Activated naive CD4-positive, alpha-beta T cell treated with anti-CD3 and anti-CD28 coated beads for 36 hours (primary cell): ENCODE measurements at regions not wholly inside any gene's neighbourhood (a gene's known extent, or its start where the extent isn't known, plus 50 kb on each side); places are given as distances from the start of the nearest gene placed in this dataset.

Experiments used
- CTCF ChIA-PET: fragments of 350-600 bp; sonication (Branson Sonifier 250); formaldehyde crosslinking; loops from one replicate; lab custom pipeline; 2021; ENCODE audit warnings: antibody characterized with exemption; lab: Charles Lee
- DNase-seq: peaks from one replicate; pipeline ENCODE4 v3.0.0-alpha.2; 2020
- H3K27ac Mint-ChIP-seq: one replicate; pipeline ENCODE4 v1.8.0; 2021; ENCODE audit warnings: mild to moderate bottlenecking, mixed read lengths
- H3K27me3 Mint-ChIP-seq: one replicate; pipeline ENCODE4 v1.8.0; 2021; ENCODE audit warnings: low read depth, mixed read lengths
- H3K36me3 Mint-ChIP-seq: one replicate; pipeline ENCODE4 v1.8.0; 2021; ENCODE audit warnings: low read depth, mixed read lengths
- H3K4me1 Mint-ChIP-seq: one replicate; pipeline ENCODE4 v1.8.0; 2021; ENCODE audit warnings: low read depth, mixed read lengths
- H3K4me3 Mint-ChIP-seq: one replicate; pipeline ENCODE4 v1.8.0; 2021; ENCODE audit warnings: mild to moderate bottlenecking, moderate library complexity, mixed read lengths
- H3K9me3 Mint-ChIP-seq: one replicate; pipeline ENCODE4 v1.8.0; 2021; ENCODE audit warnings: mixed read lengths
- intact Hi-C: fragments of 100-400 bp; cut with micrococcal nuclease; formaldehyde crosslinking; loops from one replicate; pipeline ENCODE4 v1.15.1; 2023

- H3K4me1 Mint-ChIP-seq, result no peaks in the 10 kb centered on the region
- CTCF ChIA-PET, result interaction anchor here (1.2 to 1.7 kb wide), 2 partner anchors 12 to 14 kb away, joined by 3 to 5 read pairs; no protein-coding TSS in a partner anchor
Observed at GRCh38 chr6:130761286-130761685, 65.9 kb upstream of the SMLR1 start.

GRCh38 chr6:130765181-130765727 is 62.0 kb upstream of the SMLR1 start:
- Mint-ChIP-seq H3K27me3 (no peaks in the 10 kb centered on the region), H3K4me1 (no peaks in the 10 kb centered on the region), H3K27ac (no peak overlapping the region), H3K9me3 (no peaks in the 10 kb centered on the region), H3K4me3 (no peak overlapping the region), H3K36me3 (no peaks in the 10 kb centered on the region)
- CTCF ChIA-PET, result interaction anchor here (0.7 kb wide), 1 partner anchor 11 kb away, joined by 3 read pairs; no protein-coding TSS in a partner anchor
- DNase-seq, result no peak
- intact Hi-C loops, result no loop called here

More at GRCh38 chr6:130761286-130761685, 65.9 kb upstream of the SMLR1 start:
- H3K9me3 Mint-ChIP-seq, result no peaks in the 10 kb centered on the region
- no peaks in the 10 kb centered on the region for H3K36me3 Mint-ChIP-seq
- H3K27ac Mint-ChIP-seq, result no peak overlapping the region
- intact Hi-C loops, result loop anchor here (2.0 kb wide), 1 partner anchor 438 kb away; no protein-coding TSS in a partner anchor
- no peaks in the 10 kb centered on the region for H3K27me3 Mint-ChIP-seq
- H3K4me3 Mint-ChIP-seq, result no peak overlapping the region
- DNase-seq, result no peak

- H3K4me3 Mint-ChIP-seq, result no peak overlapping the region
- no peaks in the 10 kb centered on the region for H3K9me3 Mint-ChIP-seq
- intact Hi-C loops, result no loop called here
- no peaks in the 10 kb centered on the region for H3K4me1 Mint-ChIP-seq
- DNase-seq, result no peak
- CTCF ChIA-PET, result no interaction called here
- no peaks in the 10 kb centered on the region for H3K27me3 Mint-ChIP-seq
- no peak overlapping the region for H3K27ac Mint-ChIP-seq
- no peaks in the 10 kb centered on the region for H3K36me3 Mint-ChIP-seq
Observed at GRCh38 chr6:130766239-130767144, 60.7 kb upstream of the SMLR1 start.

GRCh38 chr6:130769861-130770260 is 57.3 kb upstream of the SMLR1 start:
- intact Hi-C loops, result no loop called here

GRCh38 chr6:130771741-130772140 is 55.5 kb upstream of the SMLR1 start:
- Mint-ChIP-seq H3K27me3 (no peaks in the 10 kb centered on the region), H3K9me3 (no peaks in the 10 kb centered on the region), H3K27ac (no peak overlapping the region), H3K4me1 (peaks cover 4% of the 10 kb centered on the region), H3K4me3 (no peak overlapping the region), H3K36me3 (no peaks in the 10 kb centered on the region)
- DNase-seq, result no peak
- intact Hi-C loops, result no loop called here
- CTCF ChIA-PET, result interaction anchor here (1.4 kb wide), 1 partner anchor 16 kb away, joined by 3 read pairs; no protein-coding TSS in a partner anchor

More at GRCh38 chr6:130769861-130770260, 57.3 kb upstream of the SMLR1 start:
- Mint-ChIP-seq H3K27me3 (no peaks in the 10 kb centered on the region), H3K4me1 (no peaks in the 10 kb centered on the region), H3K4me3 (no peak overlapping the region), H3K36me3 (no peaks in the 10 kb centered on the region), H3K9me3 (no peaks in the 10 kb centered on the region), H3K27ac (no peak overlapping the region)
- CTCF ChIA-PET, result no interaction called here
- DNase-seq, result no peak

- Mint-ChIP-seq H3K9me3 (no peaks in the 10 kb centered on the region), H3K4me1 (peaks cover 17% of the 10 kb centered on the region), H3K4me3 (no peak overlapping the region), H3K27me3 (no peaks in the 10 kb centered on the region), H3K36me3 (no peaks in the 10 kb centered on the region), H3K27ac (no peak overlapping the region)
- DNase-seq, result no peak
- CTCF ChIA-PET, result no interaction called here
- intact Hi-C loops, result no loop called here
Observed at GRCh38 chr6:130773860-130774259, 53.3 kb upstream of the SMLR1 start.

GRCh38 chr6:130775411-130776012 is 51.7 kb upstream of the SMLR1 start:
- no peaks in the 10 kb centered on the region for H3K27me3 Mint-ChIP-seq
- H3K4me3 Mint-ChIP-seq, result no peak overlapping the region
- H3K36me3 Mint-ChIP-seq, result no peaks in the 10 kb centered on the region
- H3K9me3 Mint-ChIP-seq, result no peaks in the 10 kb centered on the region
- intact Hi-C loops, result no loop called here
- H3K4me1 Mint-ChIP-seq, result peaks cover 34% of the 10 kb centered on the region
- CTCF ChIA-PET, result interaction anchor here (1.3 to 1.5 kb wide), 3 partner anchors 10 to 77 kb away, joined by 3 to 5 read pairs (median 3); no protein-coding TSS in a partner anchor
- H3K27ac Mint-ChIP-seq, result no peak overlapping the region
- DNase-seq, result no peak

GRCh38 chr6:130776287-130776925 is 50.8 kb upstream of the SMLR1 start:
- intact Hi-C loops, result no loop called here
- DNase-seq, result no peak
- H3K27me3 Mint-ChIP-seq, result no peaks in the 10 kb centered on the region
- no peak overlapping the region for H3K27ac Mint-ChIP-seq
- peaks cover 43% of the 10 kb centered on the region for H3K4me1 Mint-ChIP-seq
- H3K9me3 Mint-ChIP-seq, result no peaks in the 10 kb centered on the region
- CTCF ChIA-PET, result interaction anchor here (0.9 to 1.5 kb wide), 4 partner anchors 9 to 95 kb away, joined by 3 to 5 read pairs (median 4); no protein-coding TSS in a partner anchor
- H3K36me3 Mint-ChIP-seq, result no peaks in the 10 kb centered on the region
- H3K4me3 Mint-ChIP-seq, result no peak overlapping the region
